Esophagus muscularis mucosa (tissue), 3 donors: ENCODE measurements at regions not wholly inside any gene's neighbourhood (a gene's known extent, or its start where the extent isn't known, plus 50 kb on each side); places are given as distances from the start of the nearest gene placed in this dataset.

Experiments
- CTCF ChIP-seq, 3 experiments: fragments of 200-600 bp in 2 of 3; fragments of 450-650 bp in 1 of 3; sonication (generic) in 2 of 3; IDR thresholded peaks; one replicate each; pipeline ENCODE4 v1.5.1; 2017 to 2019; ENCODE audit warnings: antibody characterized with exemption in 3 of 3, mild to moderate bottlenecking in 2 of 3, moderate library complexity in 1 of 3
- POLR2A ChIP-seq: fragments of 450-650 bp; IDR thresholded peaks from one replicate; pipeline ENCODE4 v1.6.1; 2017; ENCODE audit warnings: antibody characterized with exemption, moderate library complexity, mild to moderate bottlenecking, low read depth

- no peak for TF ChIP-seq CTCF (IDR thresholded peaks at IDR 0.05)
- no peak for TF ChIP-seq POLR2A
Measured at GRCh38 chr20:7691647-7692269, 248.5 kb downstream of the HAO1 start.
